Suppressor macrophage (primary cell): ENCODE measurements at regions not wholly inside any gene's neighbourhood (a gene's known extent, or its start where the extent isn't known, plus 50 kb on each side); places are given as distances from the start of the nearest gene placed in this dataset.
"Not testable (repeated sequence)": the region's sequence is repeated elsewhere in the genome, so short reads cannot be mapped to it uniquely, and the experiment has no call there.

Experiments
- DNase-seq, 4 experiments: peaks; one replicate each; pipeline ENCODE4 v3.0.0-alpha.2; 2020 to 2022

GRCh38 chr14:25431211-25432076, 381.5 kb upstream of the STXBP6 start:
- DNase-seq = peak in 3 of 4 experiments; percentile 1 to 14 (median 5)

- DNase-seq = no peak
Measured at GRCh38 chr14:25430808-25431207, 380.9 kb upstream of the STXBP6 start.

GRCh38 chr14:25412998-25413397, 363.1 kb upstream of the STXBP6 start:
- no peak for DNase-seq

GRCh38 chr14:25411781-25412757, 362.1 kb upstream of the STXBP6 start:
- peak in 2 of 4 experiments; percentile 10 to 37 for DNase-seq

GRCh38 chr14:25406818-25407217, 356.9 kb upstream of the STXBP6 start:
- DNase-seq = peak; percentile 62 to 74 (median 68)

- DNase-seq = peak; percentile 63 to 73 (median 68)
Measured at GRCh38 chr14:25400607-25401206, 350.8 kb upstream of the STXBP6 start.

GRCh38 chr14:25396128-25396527, 346.2 kb upstream of the STXBP6 start:
- no peak for DNase-seq

GRCh38 chr14:25394791-25395391, 344.9 kb upstream of the STXBP6 start:
- no peak for DNase-seq

GRCh38 chr14:25394356-25394755, 344.4 kb upstream of the STXBP6 start:
- no peak for DNase-seq

GRCh38 chr14:25389948-25390347, 340.0 kb upstream of the STXBP6 start:
- DNase-seq = no peak

- peak in 3 of 4 experiments; percentile 5 to 12 (median 11) for DNase-seq
Measured at GRCh38 chr14:25381498-25381897, 331.6 kb upstream of the STXBP6 start.

- DNase-seq = no peak
Measured at GRCh38 chr14:25375639-25376038, 325.7 kb upstream of the STXBP6 start.

GRCh38 chr14:25371068-25371467, 321.1 kb upstream of the STXBP6 start:
- no peak for DNase-seq

- DNase-seq = not testable (repeated sequence)
Measured at GRCh38 chr14:25370057-25370456, 320.1 kb upstream of the STXBP6 start.

GRCh38 chr14:25358330-25358729, 308.4 kb upstream of the STXBP6 start:
- DNase-seq = no peak

- no peak for DNase-seq
Measured at GRCh38 chr14:25351269-25351668, 301.3 kb upstream of the STXBP6 start.

- no peak for DNase-seq
Measured at GRCh38 chr14:25350802-25351201, 300.9 kb upstream of the STXBP6 start.

GRCh38 chr14:25350021-25350420, 300.1 kb upstream of the STXBP6 start:
- no peak for DNase-seq

GRCh38 chr14:25349269-25349668, 299.3 kb upstream of the STXBP6 start:
- DNase-seq = peak in 3 of 4 experiments; percentile 2

- no peak for DNase-seq
Measured at GRCh38 chr14:25340882-25341281, 290.9 kb upstream of the STXBP6 start.

- no peak for DNase-seq
Measured at GRCh38 chr14:25322784-25323183, 272.8 kb upstream of the STXBP6 start.

GRCh38 chr14:25316007-25316406, 266.1 kb upstream of the STXBP6 start:
- DNase-seq = not testable (repeated sequence)
